Stimulated activated CD4-positive, alpha-beta T cell treated with anti-CD3 and anti-CD28 coated beads, Interleukin-1b, Interleukin-23, amount 100 ng/mL, for 1 hour (primary cell): ENCODE measurements at regions not wholly inside any gene's neighbourhood (a gene's known extent, or its start where the extent isn't known, plus 50 kb on each side); places are given as distances from the start of the nearest gene placed in this dataset.
"Not testable (repeated sequence)": the region's sequence is repeated elsewhere in the genome, so short reads cannot be mapped to it uniquely, and the experiment has no call there.

Experiments
- DNase-seq, 2 donors: peaks; one replicate each; pipeline ENCODE4 v3.0.0-alpha.2; 2020; ENCODE audit warnings: low read depth in 2 of 2

DNA sequence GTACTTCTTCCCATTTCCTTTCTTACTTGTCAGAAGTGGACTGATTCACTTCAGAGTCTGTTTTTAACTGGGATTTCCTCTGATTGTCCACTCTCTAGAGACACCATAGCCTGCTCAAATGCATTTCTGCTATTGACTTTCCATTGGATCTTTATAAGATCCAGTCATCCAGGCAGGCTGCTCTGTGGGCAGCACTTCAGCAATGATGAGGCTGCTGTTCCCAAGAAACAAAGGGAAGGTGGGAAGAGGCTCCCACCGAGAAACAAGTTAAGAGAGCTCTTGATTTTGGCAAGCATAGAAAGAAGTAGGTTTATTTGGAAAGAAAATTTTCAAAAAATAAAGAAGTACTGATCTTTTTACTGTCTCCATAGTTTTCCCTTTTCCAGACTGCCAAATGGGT lies 125.8 kb upstream of the STARD13 start:
- no peak for DNase-seq

DNA sequence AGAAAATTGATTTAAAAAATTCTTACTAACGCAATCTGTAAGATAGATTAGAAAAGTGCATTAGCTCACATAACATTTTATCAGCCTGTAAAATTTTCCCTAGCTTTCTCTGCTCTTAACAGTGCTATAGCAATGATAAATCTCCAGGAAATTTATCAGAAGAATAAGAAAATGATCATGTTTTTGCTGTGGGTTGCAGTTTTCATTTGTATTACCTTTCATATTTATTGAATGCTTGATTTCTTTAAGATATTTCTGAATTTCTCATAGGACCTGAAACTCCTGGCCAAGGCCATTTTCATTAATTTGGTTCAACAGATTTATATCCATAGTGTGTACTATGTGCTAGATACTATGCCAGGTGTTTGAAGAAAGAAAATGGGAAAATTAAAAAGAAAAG lies 130.3 kb upstream of the STARD13 start:
- no peak for DNase-seq

DNA sequence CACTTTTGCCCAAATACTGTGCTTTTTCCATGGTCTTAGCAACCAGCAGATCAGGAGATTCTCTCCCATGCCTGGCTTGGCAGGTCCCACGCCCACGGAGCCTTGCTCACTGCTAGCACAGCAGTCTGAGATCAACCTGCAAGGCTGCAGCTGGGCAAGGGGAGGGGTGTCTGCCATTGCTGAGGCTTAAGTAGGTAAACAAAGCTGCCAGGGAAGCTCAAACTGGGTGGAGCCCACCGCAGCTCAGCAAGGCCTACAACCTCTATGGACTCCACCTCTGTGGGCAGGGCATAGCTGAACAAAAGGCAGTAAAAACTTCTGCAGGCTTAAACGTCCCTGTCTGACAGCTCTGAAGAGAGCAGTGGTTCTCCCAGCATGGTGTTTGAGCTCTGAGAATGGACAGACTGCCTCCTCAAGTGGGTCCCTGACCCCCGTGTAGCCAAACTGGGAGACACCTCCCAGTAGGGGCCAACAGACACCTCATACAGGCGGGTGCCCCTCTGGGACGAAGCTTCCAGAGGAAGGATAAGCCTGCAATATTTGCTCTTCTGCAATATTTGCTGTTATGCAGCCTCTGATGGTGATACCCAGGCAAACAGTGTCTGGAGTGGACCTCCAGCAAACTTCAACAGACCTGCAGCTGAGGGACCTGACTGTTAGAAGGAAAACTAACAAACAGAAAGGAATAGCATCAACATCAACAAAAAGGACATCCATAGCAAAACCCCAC lies 132.8 kb upstream of the STARD13 start:
- not testable (repeated sequence) for DNase-seq

DNA sequence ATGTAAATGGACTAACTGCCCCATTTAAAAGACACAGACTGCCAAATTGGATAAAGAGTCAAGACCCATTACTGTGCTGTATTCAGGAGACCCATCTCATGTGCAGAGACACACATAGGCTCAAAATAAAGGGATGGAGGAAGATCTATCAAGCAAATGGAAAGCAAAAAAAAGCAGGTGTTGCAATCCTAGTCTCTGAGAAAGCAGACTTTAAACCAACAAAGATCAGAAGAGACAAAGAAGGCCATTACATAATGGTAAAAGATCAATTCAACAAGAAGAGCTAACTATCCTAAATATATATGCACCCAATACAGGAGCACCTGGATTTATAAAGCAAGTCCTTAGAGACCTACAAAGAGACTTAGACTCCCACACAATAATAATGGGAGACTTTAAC lies 134.6 kb upstream of the STARD13 start:
- not testable (repeated sequence) for DNase-seq

DNA sequence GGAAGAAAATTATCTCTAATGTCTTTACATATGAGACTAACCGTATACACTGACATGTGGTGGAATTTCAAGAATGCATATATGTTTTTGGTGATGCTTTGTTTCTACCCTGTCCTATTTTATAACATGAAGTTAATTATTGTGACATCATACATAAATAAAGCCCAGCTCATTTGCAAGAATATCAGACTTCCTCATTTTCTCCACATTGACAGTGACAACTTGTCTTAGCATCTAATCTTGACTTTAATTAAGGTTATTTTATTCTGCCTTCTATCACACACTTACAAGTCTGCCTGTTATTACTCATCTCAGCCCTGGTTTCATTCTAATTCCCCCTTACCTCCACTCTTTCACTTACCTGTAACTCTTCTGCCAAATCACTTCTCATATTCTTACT lies 140.6 kb upstream of the STARD13 start:
- DNase-seq = no peak

DNA sequence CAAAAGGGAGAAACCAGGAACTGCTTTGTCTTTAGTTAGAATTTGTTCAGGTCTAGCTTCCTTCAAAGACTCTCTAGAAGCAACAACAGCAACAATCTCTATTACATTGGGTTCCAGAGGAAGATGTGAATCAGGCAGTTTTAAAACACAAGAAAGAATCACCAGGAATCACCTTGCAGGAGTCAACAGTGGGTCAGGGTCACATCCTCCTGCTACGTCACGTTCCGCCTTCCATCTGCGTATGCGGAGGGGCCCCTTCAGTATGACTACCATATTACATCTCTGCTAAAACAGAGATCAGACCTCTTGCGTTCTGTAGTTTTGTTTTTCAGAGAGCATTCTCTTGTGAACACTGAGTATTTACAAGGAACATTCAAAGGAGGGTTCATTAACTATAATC lies 147.8 kb upstream of the STARD13 start:
- DNase-seq = no peak

DNA sequence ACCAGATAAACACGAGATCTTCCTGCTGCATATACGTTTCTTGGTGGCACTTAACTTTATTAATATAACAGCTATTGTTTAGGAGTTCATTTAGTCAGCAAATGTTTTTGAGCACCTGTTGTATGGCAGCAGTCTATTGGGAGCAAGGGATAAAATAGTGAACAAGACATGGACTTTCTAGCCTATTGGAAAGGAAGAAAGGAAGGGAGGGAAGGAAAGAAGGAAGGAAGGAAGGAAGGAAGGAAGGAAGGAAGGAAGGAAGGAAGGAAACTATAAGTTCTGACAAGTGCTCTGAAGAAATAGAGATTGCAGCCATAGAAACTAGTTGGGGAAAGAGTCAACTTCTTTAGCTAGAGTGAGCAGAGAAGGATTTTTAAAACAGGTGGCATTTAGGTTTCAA lies 149.1 kb upstream of the STARD13 start:
- DNase-seq = no peak

DNA sequence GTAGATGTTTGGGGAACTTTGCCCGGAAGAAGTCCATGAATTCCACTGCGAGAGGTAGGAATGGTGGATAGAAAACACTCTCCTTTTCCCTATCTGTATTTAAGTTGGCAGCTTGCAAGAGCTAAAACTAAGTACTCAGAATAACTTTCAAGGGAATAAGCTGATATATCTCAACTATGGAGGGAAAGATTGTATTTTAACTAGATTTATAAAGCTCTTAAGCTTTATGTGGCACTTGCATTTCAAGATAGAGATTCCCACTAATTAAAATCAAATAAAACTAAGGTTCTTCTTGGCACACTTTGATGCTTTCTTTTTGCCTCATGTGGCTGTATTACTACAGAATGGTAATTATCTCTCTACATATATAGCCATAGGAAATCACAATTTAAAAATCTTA lies 149.7 kb upstream of the STARD13 start:
- DNase-seq = no peak

DNA sequence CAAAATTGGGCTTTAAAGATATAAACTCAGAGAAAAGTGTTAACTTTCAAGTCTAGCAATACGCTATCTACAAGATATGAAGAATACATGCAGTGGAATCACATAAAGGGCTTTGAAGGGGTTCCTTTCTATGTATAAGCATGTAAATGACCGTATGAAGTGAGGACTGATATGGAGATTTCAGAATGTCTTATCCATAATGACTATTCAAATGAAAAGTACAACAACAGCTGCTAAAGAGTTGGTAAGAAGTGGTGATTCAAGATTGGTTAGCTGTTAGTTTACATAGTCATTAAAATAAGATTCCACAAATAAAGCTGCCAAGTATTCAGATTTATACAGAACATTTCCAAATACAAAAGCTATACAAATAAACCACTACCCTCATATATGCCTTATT lies 153.4 kb upstream of the STARD13 start:
- DNase-seq = no peak

DNA sequence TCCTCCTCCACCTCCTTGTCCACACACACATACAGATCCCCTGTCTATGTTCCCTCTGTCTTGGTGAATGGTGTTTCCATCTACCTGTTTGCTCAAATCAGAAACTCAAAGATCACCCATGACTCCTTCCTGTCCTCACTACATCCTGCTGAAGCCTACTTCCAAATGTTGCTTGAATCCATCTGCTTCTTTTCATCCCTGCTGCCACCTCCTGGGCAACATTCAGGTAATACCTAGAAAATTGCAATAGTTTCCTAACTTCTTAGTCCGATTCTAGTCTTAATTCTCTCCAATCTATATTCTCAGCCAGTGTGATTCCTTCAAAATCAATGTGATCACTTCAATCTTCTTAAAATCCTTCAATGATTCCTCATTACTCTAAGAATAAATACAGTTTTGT lies 155.5 kb upstream of the STARD13 start:
- no peak for DNase-seq

DNA sequence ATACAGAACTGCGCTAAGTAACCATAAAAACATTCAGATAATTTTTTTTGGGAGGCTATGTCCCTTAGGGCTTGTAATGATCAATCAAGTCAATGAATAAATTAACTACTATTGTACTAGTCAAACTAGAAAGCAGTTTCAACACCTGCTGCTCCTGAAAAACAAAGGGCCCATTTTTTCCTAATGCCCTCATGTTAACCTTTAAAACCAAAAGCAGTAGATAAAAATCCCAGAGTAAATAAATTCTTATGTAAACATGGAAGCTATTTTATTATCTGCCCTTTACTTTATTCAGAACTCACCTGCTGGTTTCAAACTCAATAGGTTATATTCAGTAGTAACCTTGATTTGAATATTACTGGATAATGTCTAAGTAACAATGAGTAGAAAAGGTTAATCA lies 159.5 kb upstream of the STARD13 start:
- DNase-seq = no peak

DNA sequence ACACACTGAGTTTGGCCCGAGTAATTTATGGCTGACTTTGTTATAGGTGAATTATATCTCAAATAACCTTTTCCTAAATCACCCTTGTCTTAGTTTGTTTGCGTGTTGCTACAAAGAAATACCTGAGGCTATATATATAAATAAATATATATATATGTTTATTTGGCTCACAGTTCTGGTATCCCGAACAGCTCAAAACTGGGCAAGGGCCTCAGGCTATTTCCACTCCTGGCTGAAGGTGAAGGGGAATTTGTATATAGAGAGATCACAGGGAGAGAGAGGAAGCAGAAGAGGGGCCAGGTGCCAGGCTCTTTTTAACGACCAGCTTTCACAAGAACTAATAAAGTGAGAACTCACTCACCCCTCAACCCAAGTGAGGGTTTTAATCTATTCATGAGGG lies 159.9 kb upstream of the STARD13 start:
- no peak for DNase-seq

DNA sequence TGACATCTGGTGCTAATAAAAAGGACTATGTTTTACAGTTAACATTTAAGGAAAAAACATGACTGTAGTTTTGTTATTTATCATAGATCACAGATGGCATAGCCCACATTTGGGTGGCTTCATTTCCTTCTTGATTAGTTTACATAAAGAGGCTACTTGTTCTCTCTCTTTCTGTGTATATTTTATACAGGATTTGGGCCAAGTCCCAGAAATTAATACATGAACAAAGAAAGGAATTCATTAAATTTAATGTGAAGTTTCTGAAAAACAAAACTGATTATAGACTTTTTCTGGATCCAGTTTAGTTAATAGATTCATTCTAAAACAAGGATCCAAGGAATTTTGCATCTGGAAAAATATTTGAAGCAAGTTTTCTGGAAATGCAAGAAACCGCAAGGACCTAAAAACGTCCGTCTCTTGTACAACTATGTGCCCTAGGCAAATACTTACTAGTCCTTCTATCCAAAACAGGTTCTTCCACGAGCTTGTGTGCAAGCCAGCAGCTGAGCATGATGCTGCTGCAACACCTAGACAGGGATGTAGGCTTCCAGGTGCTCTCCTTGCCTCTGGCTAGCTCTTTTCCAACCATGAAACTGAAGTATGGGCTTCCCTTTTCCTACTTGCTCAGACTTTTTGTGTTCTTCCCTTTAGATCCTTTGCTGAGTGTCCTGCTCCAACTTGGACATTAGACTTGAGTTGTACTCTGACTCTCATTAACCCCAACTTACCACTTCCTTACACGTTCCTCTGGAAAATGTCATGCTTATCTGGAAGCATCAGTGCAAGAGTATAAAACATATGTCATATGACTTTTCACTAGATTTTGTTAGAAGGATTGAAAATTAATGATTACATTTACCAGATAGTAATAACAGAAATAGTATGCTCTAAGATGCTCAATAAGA lies 161.5 kb upstream of the STARD13 start:
- no peak for DNase-seq

DNA sequence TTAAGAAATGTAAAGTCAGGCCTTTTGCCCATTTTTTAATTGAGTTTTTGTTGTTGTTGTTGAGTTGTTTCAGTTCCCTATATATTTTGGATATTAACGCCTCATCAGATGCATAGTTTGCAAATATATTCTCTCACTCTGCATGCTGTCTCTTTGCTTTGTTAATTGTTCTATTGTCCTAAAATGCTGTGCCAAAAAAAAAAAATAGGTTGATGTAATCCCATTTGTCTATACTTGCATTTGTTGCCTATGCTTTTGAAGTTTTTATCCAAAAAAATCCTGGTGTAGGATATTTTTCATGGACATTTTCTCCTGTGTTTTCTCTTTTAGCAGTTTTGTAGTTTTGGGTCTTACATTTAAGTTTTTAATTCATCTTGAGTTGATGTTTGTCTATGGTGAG lies 163.3 kb upstream of the STARD13 start:
- DNase-seq = no peak

DNA sequence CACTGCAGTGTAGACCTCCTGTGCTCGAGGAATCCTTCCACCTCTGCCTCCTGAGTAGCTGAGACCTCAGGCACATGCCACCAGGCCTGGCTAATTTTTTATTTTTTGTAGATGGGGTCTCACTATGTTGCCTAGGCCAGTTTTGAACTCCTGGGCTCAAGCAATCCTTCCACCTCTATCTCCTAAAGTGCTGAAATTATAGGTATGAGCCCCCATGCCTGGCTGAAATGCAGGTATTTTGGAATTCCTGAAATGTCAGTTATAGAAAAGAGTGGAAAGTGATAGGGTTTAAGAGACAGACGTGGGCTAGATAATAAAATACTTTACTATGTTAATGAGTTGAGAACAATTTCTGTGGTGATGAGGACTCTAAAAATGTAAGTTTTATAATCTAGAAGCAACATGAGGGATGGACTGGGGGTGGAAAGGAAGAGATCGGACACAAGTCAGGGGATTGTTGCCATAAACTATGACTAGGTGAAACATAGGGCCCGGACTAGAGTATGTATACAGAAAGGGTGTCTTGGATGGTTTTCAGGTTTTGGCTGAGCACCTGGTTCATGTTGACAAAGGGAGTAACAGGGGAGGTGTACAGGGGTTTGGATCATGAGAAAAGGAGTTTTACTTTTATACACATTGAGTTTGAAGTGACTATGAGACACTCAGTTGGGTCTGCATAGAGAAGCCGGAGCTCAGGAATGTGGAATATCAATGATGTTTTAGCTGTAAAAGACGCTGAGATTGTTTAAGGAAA lies 165.6 kb upstream of the STARD13 start:
- no peak for DNase-seq

DNA sequence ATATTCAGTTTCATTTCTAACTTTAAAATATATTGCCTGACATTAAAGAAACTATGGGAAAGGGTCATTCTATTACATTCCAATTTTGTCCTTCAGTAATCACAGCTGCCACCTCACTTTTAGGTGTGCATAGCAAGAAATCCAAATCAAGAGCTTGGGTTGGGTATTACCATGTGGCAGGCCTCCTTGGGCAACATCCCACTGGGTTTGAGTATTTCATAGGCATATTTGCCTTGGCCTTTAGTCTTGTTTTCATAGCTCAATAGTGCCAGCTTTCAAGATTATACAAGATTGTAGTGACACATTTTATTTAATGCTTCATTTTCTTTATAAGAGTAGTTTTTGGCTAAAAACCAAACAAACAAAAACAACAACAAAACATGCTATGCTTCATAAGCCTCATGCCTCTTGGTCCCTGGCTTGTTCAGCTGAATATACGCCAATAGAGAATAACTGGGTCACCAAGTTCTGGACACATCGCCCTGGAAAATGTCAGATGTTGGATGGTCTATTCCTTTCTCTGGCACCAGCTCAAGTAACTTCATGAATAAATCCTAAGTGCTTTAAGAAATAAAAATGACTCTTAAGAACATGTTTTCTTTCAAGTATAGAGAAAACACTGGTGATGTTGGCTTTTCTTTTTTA lies 167.4 kb upstream of the STARD13 start:
- DNase-seq = no peak

DNA sequence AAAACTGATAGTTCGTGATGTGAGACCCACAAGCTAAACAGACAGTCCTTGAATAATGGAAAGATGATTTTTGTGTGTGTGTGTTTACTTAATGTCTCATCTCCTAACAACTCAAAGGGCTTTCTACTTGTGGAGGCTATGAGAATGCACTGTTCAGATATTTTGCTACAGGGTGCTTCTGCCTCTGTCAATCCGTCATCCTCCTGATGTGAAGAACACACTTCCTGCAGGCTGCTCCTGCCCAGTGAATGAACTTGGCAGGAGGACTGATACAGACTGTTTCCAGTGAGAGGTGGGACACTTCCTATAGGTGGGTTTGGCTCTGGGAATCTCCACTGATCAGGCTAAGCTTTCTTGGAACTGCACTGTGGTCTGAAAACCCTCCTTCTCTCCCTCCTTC lies 168.4 kb upstream of the STARD13 start:
- DNase-seq = no peak

DNA sequence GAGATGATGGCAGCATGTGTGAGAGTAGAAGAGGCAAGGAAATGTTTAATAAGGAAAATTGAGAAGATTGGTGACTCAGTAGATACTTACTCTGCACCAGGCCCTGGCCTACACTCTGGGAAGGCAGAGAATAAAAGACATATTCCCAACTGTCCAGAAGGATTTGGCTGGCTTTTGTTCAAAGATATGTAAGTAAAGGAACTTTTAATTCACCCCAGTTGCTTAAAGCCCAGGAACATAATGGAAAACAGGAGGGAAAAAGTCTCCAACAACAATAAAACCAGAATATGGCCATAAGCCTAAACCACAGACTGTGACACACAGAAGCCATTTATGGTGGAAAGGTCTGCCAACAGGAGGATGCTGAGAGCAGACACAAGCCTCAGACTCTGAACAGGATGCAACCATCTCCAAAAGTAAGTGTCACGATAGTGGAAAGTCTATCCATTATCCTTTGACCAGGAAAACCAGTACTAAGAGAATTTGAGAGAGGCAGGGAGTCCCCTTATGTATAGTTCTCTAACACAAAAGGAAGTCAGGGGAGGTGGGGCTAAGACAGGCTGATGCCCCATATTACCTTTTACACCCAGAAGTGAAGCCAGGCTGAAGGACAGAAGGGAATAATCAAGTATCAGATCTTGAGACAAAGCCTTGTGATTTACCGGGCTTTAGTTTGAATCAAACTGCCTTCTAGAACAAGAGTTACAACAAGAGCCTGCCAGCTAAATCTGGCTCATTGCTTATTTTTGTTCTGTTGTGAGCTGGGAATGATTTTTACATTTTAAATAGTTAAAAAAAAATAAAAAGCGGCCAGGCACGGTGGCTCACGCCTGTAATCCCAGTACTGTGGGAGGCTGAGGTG lies 169.5 kb upstream of the STARD13 start:
- DNase-seq = no peak

DNA sequence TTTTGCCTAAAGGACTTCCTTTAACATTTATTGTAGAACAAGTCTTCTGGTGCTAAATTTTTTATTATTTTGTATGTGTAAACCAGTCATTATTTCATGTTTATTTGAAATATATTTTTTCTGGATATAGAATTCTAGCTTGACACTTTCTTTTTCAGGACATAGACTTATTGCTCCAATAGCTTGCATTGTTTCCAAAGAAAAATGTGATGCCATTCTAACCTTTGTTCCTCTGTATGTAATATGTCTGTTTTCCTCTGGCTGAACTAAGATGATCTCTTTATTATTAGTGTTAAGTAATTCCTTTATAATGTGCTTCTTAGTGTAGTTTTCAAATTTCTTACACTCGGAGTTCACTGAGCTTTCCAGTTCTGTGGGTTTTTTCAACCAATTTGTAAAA lies 174.1 kb upstream of the STARD13 start:
- DNase-seq = no peak

DNA sequence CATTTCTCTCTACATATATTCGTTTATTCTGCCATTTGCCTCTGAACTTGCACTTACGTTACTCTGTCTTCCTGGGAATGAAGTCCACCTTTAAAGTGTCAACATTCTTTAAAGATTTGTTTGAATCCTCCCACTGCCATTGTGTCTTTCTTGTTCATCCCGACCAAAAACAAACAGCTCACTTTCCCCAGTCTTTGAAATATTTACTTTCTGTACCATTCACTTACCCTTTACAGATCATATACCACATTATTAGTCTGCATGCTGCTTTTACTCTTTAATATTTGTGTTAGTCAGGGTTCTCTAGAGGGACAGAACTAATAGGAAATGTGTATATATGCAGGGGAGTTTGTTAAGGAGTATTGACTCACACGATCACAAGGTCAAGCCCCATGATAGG lies 176.6 kb upstream of the STARD13 start:
- no peak for DNase-seq

DNA sequence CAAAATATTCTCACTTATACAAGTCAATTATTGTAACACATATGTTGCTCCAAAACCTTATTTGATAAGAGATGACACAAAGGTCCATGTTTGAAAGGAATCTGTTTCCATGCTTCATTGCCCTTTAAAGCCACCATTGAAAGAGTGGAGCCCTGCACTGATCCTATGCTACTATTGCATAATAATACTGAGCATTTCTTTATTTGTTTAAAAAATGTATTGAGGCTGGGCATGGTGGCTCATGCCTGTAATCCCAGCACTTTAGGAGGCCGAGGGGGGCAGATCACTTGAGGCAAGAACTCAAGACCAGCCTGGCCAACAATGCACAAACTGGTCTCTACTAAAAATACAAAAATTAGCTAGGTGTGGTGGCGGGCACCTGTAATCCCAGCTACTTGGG lies 178.8 kb upstream of the STARD13 start:
- no peak for DNase-seq
